ENCODE measurements at regions not wholly inside any gene's neighbourhood (a gene's known extent, or its start where the extent isn't known, plus 50 kb on each side); places are given as distances from the start of the nearest gene placed in this dataset.

DNA sequence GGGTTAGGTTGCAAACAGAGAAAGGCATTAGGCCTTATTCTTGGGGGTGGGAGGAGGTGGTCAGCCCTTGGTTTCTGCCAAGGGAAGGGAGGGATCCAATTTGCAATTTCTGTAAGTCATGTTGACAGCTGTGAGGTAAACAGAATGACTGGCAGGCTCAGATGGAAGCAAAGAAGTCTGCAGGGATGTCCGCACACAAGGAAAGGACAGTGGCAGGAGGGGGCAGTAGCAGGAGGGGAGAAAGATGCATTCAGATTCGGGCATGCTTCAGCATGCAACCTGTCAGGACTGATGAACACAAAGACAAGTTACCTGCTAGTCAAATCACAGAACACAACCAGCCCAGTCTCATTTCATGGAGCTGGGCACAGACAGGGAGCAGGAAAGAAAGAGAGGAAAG lies 217.9 kb upstream of the FOXA2 start:
- Histone ChIP-seq H3F3A (replicated peaks; ENCODE audit: insufficient read depth) (no peaks in the 10 kb centered on the region), H3K9me2 (no peaks in the 10 kb centered on the region), H3K27ac (ENCODE audit: low read depth in 2 of 2, low read length in 1 of 2) (no peak overlapping the region), H3K4me2 (no peak overlapping the region), H3K9ac (no peak overlapping the region), H3K4me3 (ENCODE audit: low read depth in 2 of 2, low read length in 1 of 2) (no peak overlapping the region), H3K9me3 (no peaks in the 10 kb centered on the region), H3K27me3 (ENCODE audit: insufficient read depth) (no peaks in the 10 kb centered on the region; the same call in 1 of the 2 replicates), H3K4me1 (ENCODE audit: control insufficient read depth in 1 of 2, insufficient read depth in 2 of 2, low read depth in 1 of 2, low read length in 1 of 2) (no peaks in the 10 kb centered on the region; a peak in 1 of 4 replicates), H3K36me3 (replicated peaks in 1 of 2; ENCODE audit: control insufficient read depth in 1 of 2, insufficient read depth in 2 of 2, low read length in 1 of 2) (no peaks in the 10 kb centered on the region), H4K20me1 (ENCODE audit: insufficient read depth) (no peaks in the 10 kb centered on the region), H2AFZ (ENCODE audit: low read depth) (no peak overlapping the region), H3K79me2 (ENCODE audit: insufficient read depth) (no peaks in the 10 kb centered on the region)
- WGBS (ENCODE audit: low lambda C conversion rate): 24% methylated on average over 2 of the region's 2 CpGs
- no peak for DNase-seq
- ChIA-PET CTCF (no interaction called here), POLR2A (no interaction called here)
- TF ChIP-seq RFX5 (IDR thresholded peaks at IDR 0.05; ENCODE audit: low read length) (no peak), FOSL2 (IDR thresholded peaks at IDR 0.05; ENCODE audit: borderline replicate concordance, low read depth) (no peak), FOXM1 (IDR thresholded peaks at IDR 0.05; ENCODE audit: low read depth) (no peak), ELF1 (IDR thresholded peaks at IDR 0.05) (no peak), TEAD4 (IDR thresholded peaks at IDR 0.05; ENCODE audit: borderline replicate concordance, insufficient read depth) (no peak), GATA2 (CRISPR knock-in tag; IDR thresholded peaks at IDR 0.05) (no peak), CHD2 (IDR thresholded peaks at IDR 0.05; ENCODE audit: low read length, partially characterized antibody) (no peak)
- TF ChIP-seq, protein P1, sequence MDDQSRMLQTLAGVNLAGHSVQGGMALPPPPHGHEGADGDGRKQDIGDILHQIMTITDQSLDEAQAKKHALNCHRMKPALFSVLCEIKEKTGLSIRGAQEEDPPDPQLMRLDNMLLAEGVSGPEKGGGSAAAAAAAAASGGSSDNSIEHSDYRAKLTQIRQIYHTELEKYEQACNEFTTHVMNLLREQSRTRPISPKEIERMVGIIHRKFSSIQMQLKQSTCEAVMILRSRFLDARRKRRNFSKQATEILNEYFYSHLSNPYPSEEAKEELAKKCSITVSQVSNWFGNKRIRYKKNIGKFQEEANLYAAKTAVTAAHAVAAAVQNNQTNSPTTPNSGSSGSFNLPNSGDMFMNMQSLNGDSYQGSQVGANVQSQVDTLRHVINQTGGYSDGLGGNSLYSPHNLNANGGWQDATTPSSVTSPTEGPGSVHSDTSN (IDR thresholded peaks at IDR 0.05): no peak
- TF ChIP-seq, protein P2, sequence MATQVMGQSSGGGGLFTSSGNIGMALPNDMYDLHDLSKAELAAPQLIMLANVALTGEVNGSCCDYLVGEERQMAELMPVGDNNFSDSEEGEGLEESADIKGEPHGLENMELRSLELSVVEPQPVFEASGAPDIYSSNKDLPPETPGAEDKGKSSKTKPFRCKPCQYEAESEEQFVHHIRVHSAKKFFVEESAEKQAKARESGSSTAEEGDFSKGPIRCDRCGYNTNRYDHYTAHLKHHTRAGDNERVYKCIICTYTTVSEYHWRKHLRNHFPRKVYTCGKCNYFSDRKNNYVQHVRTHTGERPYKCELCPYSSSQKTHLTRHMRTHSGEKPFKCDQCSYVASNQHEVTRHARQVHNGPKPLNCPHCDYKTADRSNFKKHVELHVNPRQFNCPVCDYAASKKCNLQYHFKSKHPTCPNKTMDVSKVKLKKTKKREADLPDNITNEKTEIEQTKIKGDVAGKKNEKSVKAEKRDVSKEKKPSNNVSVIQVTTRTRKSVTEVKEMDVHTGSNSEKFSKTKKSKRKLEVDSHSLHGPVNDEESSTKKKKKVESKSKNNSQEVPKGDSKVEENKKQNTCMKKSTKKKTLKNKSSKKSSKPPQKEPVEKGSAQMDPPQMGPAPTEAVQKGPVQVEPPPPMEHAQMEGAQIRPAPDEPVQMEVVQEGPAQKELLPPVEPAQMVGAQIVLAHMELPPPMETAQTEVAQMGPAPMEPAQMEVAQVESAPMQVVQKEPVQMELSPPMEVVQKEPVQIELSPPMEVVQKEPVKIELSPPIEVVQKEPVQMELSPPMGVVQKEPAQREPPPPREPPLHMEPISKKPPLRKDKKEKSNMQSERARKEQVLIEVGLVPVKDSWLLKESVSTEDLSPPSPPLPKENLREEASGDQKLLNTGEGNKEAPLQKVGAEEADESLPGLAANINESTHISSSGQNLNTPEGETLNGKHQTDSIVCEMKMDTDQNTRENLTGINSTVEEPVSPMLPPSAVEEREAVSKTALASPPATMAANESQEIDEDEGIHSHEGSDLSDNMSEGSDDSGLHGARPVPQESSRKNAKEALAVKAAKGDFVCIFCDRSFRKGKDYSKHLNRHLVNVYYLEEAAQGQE (IDR thresholded peaks at IDR 0.05; ENCODE audit: low read depth, low read length): no peak
- TF ChIP-seq, protein P3, sequence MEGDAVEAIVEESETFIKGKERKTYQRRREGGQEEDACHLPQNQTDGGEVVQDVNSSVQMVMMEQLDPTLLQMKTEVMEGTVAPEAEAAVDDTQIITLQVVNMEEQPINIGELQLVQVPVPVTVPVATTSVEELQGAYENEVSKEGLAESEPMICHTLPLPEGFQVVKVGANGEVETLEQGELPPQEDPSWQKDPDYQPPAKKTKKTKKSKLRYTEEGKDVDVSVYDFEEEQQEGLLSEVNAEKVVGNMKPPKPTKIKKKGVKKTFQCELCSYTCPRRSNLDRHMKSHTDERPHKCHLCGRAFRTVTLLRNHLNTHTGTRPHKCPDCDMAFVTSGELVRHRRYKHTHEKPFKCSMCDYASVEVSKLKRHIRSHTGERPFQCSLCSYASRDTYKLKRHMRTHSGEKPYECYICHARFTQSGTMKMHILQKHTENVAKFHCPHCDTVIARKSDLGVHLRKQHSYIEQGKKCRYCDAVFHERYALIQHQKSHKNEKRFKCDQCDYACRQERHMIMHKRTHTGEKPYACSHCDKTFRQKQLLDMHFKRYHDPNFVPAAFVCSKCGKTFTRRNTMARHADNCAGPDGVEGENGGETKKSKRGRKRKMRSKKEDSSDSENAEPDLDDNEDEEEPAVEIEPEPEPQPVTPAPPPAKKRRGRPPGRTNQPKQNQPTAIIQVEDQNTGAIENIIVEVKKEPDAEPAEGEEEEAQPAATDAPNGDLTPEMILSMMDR (IDR thresholded peaks at IDR 0.05): no peak
- TF ChIP-seq, protein P4, sequence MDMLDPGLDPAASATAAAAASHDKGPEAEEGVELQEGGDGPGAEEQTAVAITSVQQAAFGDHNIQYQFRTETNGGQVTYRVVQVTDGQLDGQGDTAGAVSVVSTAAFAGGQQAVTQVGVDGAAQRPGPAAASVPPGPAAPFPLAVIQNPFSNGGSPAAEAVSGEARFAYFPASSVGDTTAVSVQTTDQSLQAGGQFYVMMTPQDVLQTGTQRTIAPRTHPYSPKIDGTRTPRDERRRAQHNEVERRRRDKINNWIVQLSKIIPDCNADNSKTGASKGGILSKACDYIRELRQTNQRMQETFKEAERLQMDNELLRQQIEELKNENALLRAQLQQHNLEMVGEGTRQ (IDR thresholded peaks at IDR 0.05; ENCODE audit: borderline replicate concordance, low read depth, low read length): no peak
- TF ChIP-seq, protein P5, sequence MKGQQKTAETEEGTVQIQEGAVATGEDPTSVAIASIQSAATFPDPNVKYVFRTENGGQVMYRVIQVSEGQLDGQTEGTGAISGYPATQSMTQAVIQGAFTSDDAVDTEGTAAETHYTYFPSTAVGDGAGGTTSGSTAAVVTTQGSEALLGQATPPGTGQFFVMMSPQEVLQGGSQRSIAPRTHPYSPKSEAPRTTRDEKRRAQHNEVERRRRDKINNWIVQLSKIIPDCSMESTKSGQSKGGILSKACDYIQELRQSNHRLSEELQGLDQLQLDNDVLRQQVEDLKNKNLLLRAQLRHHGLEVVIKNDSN (IDR thresholded peaks at IDR 0.05; ENCODE audit: borderline replicate concordance, low read depth): no peak

Data from SK-N-SH (cell line).